ENCODE measurements at regions not wholly inside any gene's neighbourhood (a gene's known extent, or its start where the extent isn't known, plus 50 kb on each side); places are given as distances from the start of the nearest gene placed in this dataset.

GRCh38 chr9:31590091-31590490, 794.4 kb upstream of the ACO1 start:
- Histone ChIP-seq H4K5ac (ENCODE audit: low read depth, low read length) (no peak overlapping the region), H3K27ac (ENCODE audit: insufficient read depth, low read length) (no peak overlapping the region), H2BK20ac (ENCODE audit: low read depth, low read length) (no peak overlapping the region), H3K18ac (ENCODE audit: low read depth, low read length) (no peak overlapping the region), H3K27me3 (ENCODE audit: control insufficient read depth, insufficient read depth, low read length) (no peaks in the 10 kb centered on the region), H3K56ac (ENCODE audit: extremely low read depth, insufficient read depth, low read length) (no peak overlapping the region), H2BK15ac (ENCODE audit: low read depth, low read length) (no peak overlapping the region), H3K23ac (ENCODE audit: low read depth, low read length) (no peak overlapping the region), H3K4ac (ENCODE audit: low read depth, low read length) (no peak overlapping the region), H3K4me1 (ENCODE audit: control insufficient read depth, insufficient read depth, low read length) (no peaks in the 10 kb centered on the region), H2AFZ (replicated peaks; ENCODE audit: low read length, poor library complexity) (no peak overlapping the region), H3K9ac (ENCODE audit: low read depth, low read length) (no peak overlapping the region), H2BK5ac (ENCODE audit: low read depth, low read length, poor library complexity, severe bottlenecking) (no peak overlapping the region), H3K9me1 (ENCODE audit: insufficient read depth, low read length) (no peaks in the 10 kb centered on the region), H3K4me3 (ENCODE audit: insufficient read depth, low read depth, low read length) (no peak overlapping the region), H4K20me1 (ENCODE audit: insufficient read depth, low read length) (no peaks in the 10 kb centered on the region), H3K9me3 (ENCODE audit: control insufficient read depth, insufficient read depth, low read length) (no peaks in the 10 kb centered on the region), H2AK9ac (replicated peaks; ENCODE audit: low read depth, low read length, poor library complexity) (no peak overlapping the region), H2AK5ac (ENCODE audit: low read depth, low read length) (no peak overlapping the region), H2BK120ac (ENCODE audit: low read depth, low read length) (no peak overlapping the region), H4K8ac (ENCODE audit: low read depth in 2 of 2, low read length in 2 of 2) (no peak overlapping the region), H3K14ac (replicated peaks; ENCODE audit: low read depth, low read length) (no peak overlapping the region), H3K36me3 (ENCODE audit: control insufficient read depth, insufficient read depth, low read length) (no peaks in the 10 kb centered on the region), H4K91ac (ENCODE audit: insufficient read depth, low read depth, low read length) (no peak overlapping the region), H3K79me1 (ENCODE audit: low read depth in 1 of 2, low read length in 2 of 2) (no peaks in the 10 kb centered on the region), H3K4me2 (ENCODE audit: low read depth, low read length) (no peak overlapping the region)
- no peak for ATAC-seq (ENCODE audit: low read depth)
- in situ Hi-C loops (cut with MboI; ENCODE audit: low sequenced_read_pairs) = no loop called here
- dilution Hi-C loops (cut with HindIII; ENCODE audit: low sequenced_read_pairs, unreplicated experiment) = no loop called here
- ChIA-PET CTCF (no interaction called here), POLR2A (ENCODE audit: unreplicated experiment) (no interaction called here)
- no peak for DNase-seq
- BruUV-seq (replicated peaks) = no TSS peak
- TF ChIP-seq, protein P1, sequence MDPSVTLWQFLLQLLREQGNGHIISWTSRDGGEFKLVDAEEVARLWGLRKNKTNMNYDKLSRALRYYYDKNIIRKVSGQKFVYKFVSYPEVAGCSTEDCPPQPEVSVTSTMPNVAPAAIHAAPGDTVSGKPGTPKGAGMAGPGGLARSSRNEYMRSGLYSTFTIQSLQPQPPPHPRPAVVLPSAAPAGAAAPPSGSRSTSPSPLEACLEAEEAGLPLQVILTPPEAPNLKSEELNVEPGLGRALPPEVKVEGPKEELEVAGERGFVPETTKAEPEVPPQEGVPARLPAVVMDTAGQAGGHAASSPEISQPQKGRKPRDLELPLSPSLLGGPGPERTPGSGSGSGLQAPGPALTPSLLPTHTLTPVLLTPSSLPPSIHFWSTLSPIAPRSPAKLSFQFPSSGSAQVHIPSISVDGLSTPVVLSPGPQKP (IDR thresholded peaks at IDR 0.05; ENCODE audit: borderline replicate concordance, low read depth, low read length) = no peak
- TF ChIP-seq MAFK (IDR thresholded peaks at IDR 0.05; ENCODE audit: low read depth, low read length) (no peak), BHLHE40 (IDR thresholded peaks at IDR 0.05; ENCODE audit: low read depth, low read length) (no peak), RAD21 (IDR thresholded peaks at IDR 0.05; ENCODE audit: low read length) (no peak), RCOR1 (IDR thresholded peaks at IDR 0.05; ENCODE audit: insufficient replicate concordance, low read length) (no peak), NFE2L2 (IDR thresholded peaks at IDR 0.05; ENCODE audit: low read depth, low read length) (no peak), RFX5 (IDR thresholded peaks at IDR 0.05; ENCODE audit: low read depth, low read length) (no peak), MXI1 (IDR thresholded peaks at IDR 0.05; ENCODE audit: borderline replicate concordance, low read depth, low read length) (no peak), MAZ (IDR thresholded peaks at IDR 0.05; ENCODE audit: borderline replicate concordance, low read depth, low read length) (no peak), CTCF (conservative IDR thresholded peaks at IDR 0.05; ENCODE audit: low read depth, low read length) (no peak), USF2 (IDR thresholded peaks at IDR 0.05; ENCODE audit: low read depth, low read length) (no peak)
- WGBS, 2 experiments (ENCODE audit: extremely low coverage in 2 of 2, insufficient read length in 1 of 2) = no CpG with 5 or more reads among the region's 2 CpGs
- intact Hi-C loops (cut with micrococcal nuclease) = no loop called here
